HEK293 (cell line): ENCODE measurements at regions not wholly inside any gene's neighbourhood (a gene's known extent, or its start where the extent isn't known, plus 50 kb on each side); places are given as distances from the start of the nearest gene placed in this dataset.

Experiments used
- CTCF ChIA-PET: fragments of 350-600 bp; formaldehyde crosslinking; extraction: SDS; loops from one replicate; lab custom pipeline; 2021; ENCODE audit warnings: antibody characterized with exemption; lab: Yijun Ruan, JAX
- POLR2A ChIA-PET: fragments of 300-600 bp; formaldehyde crosslinking; extraction: SDS; loops from one replicate; lab custom pipeline; 2020; ENCODE audit warnings: antibody characterized with exemption, inconsistent platforms; lab: Yijun Ruan, JAX
- H3K27ac ChIP-seq: fragments of 200-500 bp; sonication (Bioruptor generic); 2 replicates; pipeline ENCODE4 v1.5.1; 2014; ENCODE audit warnings: low read depth, low read length, control low read depth, inconsistent platforms; ENCODE audit errors: extremely low read depth
- H3K36me3 ChIP-seq, 2 experiments: fragments of 200-500 bp in 1 of 2; sonication (Bioruptor generic) in 1 of 2; 1 replicate in 1 of 2; 2 replicates in 1 of 2; pipeline ENCODE4 v1.5.1; 2014 to 2017; ENCODE audit warnings: inconsistent platforms in 2 of 2, low read length in 2 of 2; ENCODE audit not compliant: control insufficient read depth in 2 of 2, insufficient read depth in 1 of 2
- H3K4me1 ChIP-seq: fragments of 200-500 bp; sonication (Bioruptor generic); 2 replicates; pipeline ENCODE4 v1.5.1; 2014; ENCODE audit warnings: mild to moderate bottlenecking, low read length, inconsistent platforms; ENCODE audit not compliant: control insufficient read depth, insufficient read depth
- H3K4me3 ChIP-seq: 2 replicates; pipeline ENCODE4 v1.5.1; 2011; ENCODE audit warnings: low read depth, mild to moderate bottlenecking, control low read depth, low read length, moderate library complexity
- H3K9me3 ChIP-seq: fragments of 200-500 bp; sonication (Bioruptor generic); 2 replicates; pipeline ENCODE4 v1.5.1; 2014; ENCODE audit warnings: low read depth, low read length, inconsistent platforms; ENCODE audit not compliant: control insufficient read depth, insufficient read depth
- CTCF ChIP-seq: fragments of 450-650 bp; formaldehyde crosslinking; IDR thresholded peaks from 2 replicates; pipeline ENCODE4 v1.5.1; 2016; ENCODE audit warnings: missing biosample characterization, missing genetic modification characterization
- SCRT1 ChIP-seq: fragments of 450-650 bp; formaldehyde crosslinking; IDR thresholded peaks from 2 replicates; pipeline ENCODE4 v1.5.1; 2016; ENCODE audit warnings: missing biosample characterization, missing genetic modification characterization, borderline replicate concordance
- ZFHX2 ChIP-seq: fragments of 450-650 bp; formaldehyde crosslinking; conservative IDR thresholded peaks from 2 replicates; pipeline ENCODE4 v1.5.1; 2016; ENCODE audit warnings: missing biosample characterization, missing genetic modification characterization
- ZNF121 ChIP-seq: fragments of 450-650 bp; formaldehyde crosslinking; IDR thresholded peaks from 2 replicates; pipeline ENCODE4 v1.5.1; 2016; ENCODE audit warnings: missing biosample characterization, missing genetic modification characterization
- ZNF133 ChIP-seq: fragments of 450-650 bp; formaldehyde crosslinking; IDR thresholded peaks from 2 replicates; pipeline ENCODE4 v1.5.1; 2016; ENCODE audit warnings: missing biosample characterization, missing genetic modification characterization
- ZNF280C ChIP-seq: fragments of 450-650 bp; formaldehyde crosslinking; IDR thresholded peaks from 2 replicates; pipeline ENCODE4 v1.5.1; 2016; ENCODE audit warnings: missing biosample characterization, missing genetic modification characterization
- ZNF394 ChIP-seq: fragments of 450-650 bp; formaldehyde crosslinking; IDR thresholded peaks from 2 replicates; pipeline ENCODE4 v1.5.1; 2016; ENCODE audit warnings: missing biosample characterization, missing genetic modification characterization, mild to moderate bottlenecking, moderate library complexity, borderline replicate concordance
- ZNF423 ChIP-seq: fragments of 450-650 bp; formaldehyde crosslinking; IDR thresholded peaks from 2 replicates; pipeline ENCODE4 v1.5.1; 2016; ENCODE audit warnings: missing biosample characterization, missing genetic modification characterization
- ZNF426 ChIP-seq: fragments of 450-650 bp; formaldehyde crosslinking; IDR thresholded peaks from 2 replicates; pipeline ENCODE4 v1.5.1; 2017; ENCODE audit warnings: missing biosample characterization, missing genetic modification characterization, mild to moderate bottlenecking, inconsistent platforms, moderate library complexity
- ZNF521 ChIP-seq: fragments of 450-650 bp; formaldehyde crosslinking; IDR thresholded peaks from 2 replicates; pipeline ENCODE4 v1.5.1; 2017; ENCODE audit warnings: missing biosample characterization, mild to moderate bottlenecking, missing genetic modification characterization
- ZNF560 ChIP-seq: fragments of 450-650 bp; formaldehyde crosslinking; IDR thresholded peaks from 2 replicates; pipeline ENCODE4 v1.5.1; 2017; ENCODE audit warnings: missing biosample characterization, missing genetic modification characterization, borderline replicate concordance
- ZNF585B ChIP-seq: fragments of 450-650 bp; formaldehyde crosslinking; IDR thresholded peaks from 2 replicates; pipeline ENCODE4 v1.5.1; 2016; ENCODE audit warnings: missing biosample characterization, missing genetic modification characterization
- ZNF660 ChIP-seq: fragments of 450-650 bp; IDR thresholded peaks from 2 replicates; pipeline ENCODE4 v1.5.1; 2018; ENCODE audit warnings: missing biosample characterization, mild to moderate bottlenecking, missing genetic modification characterization
- ZNF768 ChIP-seq: fragments of 450-650 bp; formaldehyde crosslinking; IDR thresholded peaks from 2 replicates; pipeline ENCODE4 v1.5.1; 2018; ENCODE audit warnings: missing biosample characterization, mild to moderate bottlenecking, missing genetic modification characterization
- TF ChIP-seq, protein P1 (sequence below): fragments of 450-650 bp; formaldehyde crosslinking; IDR thresholded peaks from 2 replicates; pipeline ENCODE4 v1.5.1; 2016; ENCODE audit warnings: missing biosample characterization, missing genetic modification characterization
- TF ChIP-seq, protein P2 (sequence below): fragments of 450-650 bp; IDR thresholded peaks from 2 replicates; pipeline ENCODE4 v1.5.1; 2018; ENCODE audit warnings: missing biosample characterization, missing genetic modification characterization
- TF ChIP-seq, protein P3 (sequence below): fragments of 450-650 bp; formaldehyde crosslinking; IDR thresholded peaks from 2 replicates; pipeline ENCODE4; 2016; ENCODE audit warnings: missing biosample characterization, missing genetic modification characterization

GRCh38 chr3:135426508-135426907 lies 539.0 kb upstream of the PPP2R3A start:
- H3K4me1 ChIP-seq = no peaks in the 10 kb centered on the region
- no peak overlapping the region for H3K27ac ChIP-seq
- TF ChIP-seq, protein P1, sequence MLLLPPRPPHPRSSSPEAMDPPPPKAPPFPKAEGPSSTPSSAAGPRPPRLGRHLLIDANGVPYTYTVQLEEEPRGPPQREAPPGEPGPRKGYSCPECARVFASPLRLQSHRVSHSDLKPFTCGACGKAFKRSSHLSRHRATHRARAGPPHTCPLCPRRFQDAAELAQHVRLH (tag by site-specific recombination) = no peak
- no peak for TF ChIP-seq ZNF585B
- no peak for TF ChIP-seq ZNF768 (tag by site-specific recombination)
- TF ChIP-seq ZNF660 (tag by site-specific recombination) = no peak
- no peak for TF ChIP-seq SCRT1
- TF ChIP-seq ZNF521 (tag by site-specific recombination) = no peak
- no peak for TF ChIP-seq ZNF426 (tag by site-specific recombination)
- no peak for TF ChIP-seq CTCF (tag by site-specific recombination)
- TF ChIP-seq ZFHX2 (tag by site-specific recombination) = no peak
- no peak for TF ChIP-seq ZNF280C (tag by site-specific recombination)
- POLR2A ChIA-PET = no interaction called here
- no peaks in the 10 kb centered on the region for H3K36me3 ChIP-seq
- no peak overlapping the region for H3K4me3 ChIP-seq
- CTCF ChIA-PET = no interaction called here
- H3K9me3 ChIP-seq = no peaks in the 10 kb centered on the region

GRCh38 chr3:135432402-135432801 lies 533.1 kb upstream of the PPP2R3A start:
- no peak overlapping the region for H3K27ac ChIP-seq
- no peak for TF ChIP-seq ZNF560 (tag by site-specific recombination)
- TF ChIP-seq ZNF133 (tag by site-specific recombination) = no peak
- TF ChIP-seq ZNF394 = no peak
- no peak for TF ChIP-seq ZNF423 (tag by site-specific recombination)
- TF ChIP-seq, protein P2, sequence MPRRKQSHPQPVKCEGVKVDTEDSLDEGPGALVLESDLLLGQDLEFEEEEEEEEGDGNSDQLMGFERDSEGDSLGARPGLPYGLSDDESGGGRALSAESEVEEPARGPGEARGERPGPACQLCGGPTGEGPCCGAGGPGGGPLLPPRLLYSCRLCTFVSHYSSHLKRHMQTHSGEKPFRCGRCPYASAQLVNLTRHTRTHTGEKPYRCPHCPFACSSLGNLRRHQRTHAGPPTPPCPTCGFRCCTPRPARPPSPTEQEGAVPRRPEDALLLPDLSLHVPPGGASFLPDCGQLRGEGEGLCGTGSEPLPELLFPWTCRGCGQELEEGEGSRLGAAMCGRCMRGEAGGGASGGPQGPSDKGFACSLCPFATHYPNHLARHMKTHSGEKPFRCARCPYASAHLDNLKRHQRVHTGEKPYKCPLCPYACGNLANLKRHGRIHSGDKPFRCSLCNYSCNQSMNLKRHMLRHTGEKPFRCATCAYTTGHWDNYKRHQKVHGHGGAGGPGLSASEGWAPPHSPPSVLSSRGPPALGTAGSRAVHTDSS (tag by site-specific recombination) = no peak
- TF ChIP-seq ZNF121 (tag by site-specific recombination) = no peak
- no peak for TF ChIP-seq ZNF521 (tag by site-specific recombination)
- TF ChIP-seq, protein P3, sequence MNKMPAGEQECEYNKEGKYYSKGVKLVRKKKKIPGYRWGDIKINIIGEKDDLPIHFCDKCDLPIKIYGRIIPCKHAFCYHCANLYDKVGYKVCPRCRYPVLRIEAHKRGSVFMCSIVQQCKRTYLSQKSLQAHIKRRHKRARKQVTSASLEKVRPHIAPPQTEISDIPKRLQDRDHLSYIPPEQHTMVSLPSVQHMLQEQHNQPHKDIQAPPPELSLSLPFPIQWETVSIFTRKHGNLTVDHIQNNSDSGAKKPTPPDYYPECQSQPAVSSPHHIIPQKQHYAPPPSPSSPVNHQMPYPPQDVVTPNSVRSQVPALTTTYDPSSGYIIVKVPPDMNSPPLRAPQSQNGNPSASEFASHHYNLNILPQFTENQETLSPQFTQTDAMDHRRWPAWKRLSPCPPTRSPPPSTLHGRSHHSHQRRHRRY = no peak
- POLR2A ChIA-PET = no interaction called here

More at GRCh38 chr3:135432402-135432801, 533.1 kb upstream of the PPP2R3A start:
- no peaks in the 10 kb centered on the region for H3K9me3 ChIP-seq
- peaks cover 0 to 2% of the 10 kb centered on the region in 2 experiments; a peak in 1 of 3 replicates for H3K36me3 ChIP-seq
- CTCF ChIA-PET = no interaction called here
- H3K4me1 ChIP-seq = no peaks in the 10 kb centered on the region
- no peak overlapping the region for H3K4me3 ChIP-seq
